ENCODE measurements at regions not wholly inside any gene's neighbourhood (a gene's known extent, or its start where the extent isn't known, plus 50 kb on each side); places are given as distances from the start of the nearest gene placed in this dataset.

DNA sequence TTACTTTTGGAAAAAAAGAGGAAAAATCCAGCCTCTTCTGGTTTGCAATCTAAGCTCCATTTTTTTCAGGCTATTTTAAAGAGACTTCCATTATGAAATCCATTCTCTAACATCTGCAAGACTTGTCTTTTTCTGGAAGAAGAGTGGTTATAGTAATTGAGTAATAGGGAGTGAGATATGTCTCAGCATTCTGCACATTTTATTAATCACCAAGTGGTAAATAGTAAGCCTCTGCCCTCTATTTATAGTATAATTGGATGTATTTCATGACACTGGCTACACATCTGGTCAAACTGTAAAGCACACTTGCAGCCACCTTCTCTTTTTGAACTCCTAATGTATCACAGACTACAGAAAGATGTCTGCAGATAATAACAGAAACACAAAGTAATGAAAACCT, 391.1 kb downstream of the ETS1 start:
- no peak for DNase-seq

DNA sequence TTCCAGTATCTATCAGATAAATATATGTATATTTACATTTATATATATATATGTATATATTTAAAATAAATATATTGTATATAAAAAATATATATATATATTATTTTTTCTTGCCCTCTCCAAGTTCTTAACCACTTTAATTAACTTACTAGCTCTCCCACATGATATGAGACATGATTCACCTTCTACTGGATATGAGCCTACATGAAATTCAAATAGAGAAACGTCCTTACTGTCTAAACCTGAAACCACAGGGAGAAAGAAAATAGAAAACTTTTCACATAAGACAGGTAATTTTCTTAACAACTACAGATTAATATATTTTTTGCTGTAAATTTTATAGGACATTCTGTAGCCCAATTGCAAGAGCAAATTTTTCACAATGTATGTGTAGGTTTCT, 391.6 kb downstream of the ETS1 start:
- no peak for DNase-seq

DNA sequence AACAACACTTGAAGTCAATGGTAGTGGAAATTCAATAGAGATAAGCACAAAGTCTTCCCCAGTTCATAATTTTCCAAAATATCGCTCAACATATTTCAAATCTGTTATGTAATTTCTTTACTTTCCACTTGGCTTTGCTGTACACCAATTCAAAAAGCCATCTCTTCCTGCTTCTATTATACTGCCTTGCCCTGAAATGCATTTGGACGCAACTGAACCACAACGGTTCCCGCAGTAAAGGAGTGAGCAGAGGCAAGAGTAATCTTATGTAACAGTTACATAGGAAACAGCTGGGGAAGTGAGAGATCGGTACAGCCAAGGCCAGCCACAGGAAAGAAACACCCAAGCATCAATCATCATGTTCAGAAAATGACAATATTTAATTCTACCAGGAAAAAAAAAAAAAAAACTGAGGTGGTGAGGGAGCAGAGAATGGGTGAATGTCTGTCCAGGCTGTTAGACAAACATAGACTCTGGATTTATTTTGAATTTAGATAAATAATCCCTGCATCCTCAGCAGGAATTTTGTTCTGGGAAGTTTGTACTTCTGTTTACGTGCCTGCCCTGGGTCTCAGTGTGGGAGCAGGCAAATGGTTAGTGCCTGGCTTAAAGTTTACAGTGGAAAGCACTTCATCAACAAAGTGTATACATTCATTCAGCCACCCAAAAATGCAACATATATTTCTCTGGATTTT, 392.2 kb downstream of the ETS1 start:
- DNase-seq: no peak

DNA sequence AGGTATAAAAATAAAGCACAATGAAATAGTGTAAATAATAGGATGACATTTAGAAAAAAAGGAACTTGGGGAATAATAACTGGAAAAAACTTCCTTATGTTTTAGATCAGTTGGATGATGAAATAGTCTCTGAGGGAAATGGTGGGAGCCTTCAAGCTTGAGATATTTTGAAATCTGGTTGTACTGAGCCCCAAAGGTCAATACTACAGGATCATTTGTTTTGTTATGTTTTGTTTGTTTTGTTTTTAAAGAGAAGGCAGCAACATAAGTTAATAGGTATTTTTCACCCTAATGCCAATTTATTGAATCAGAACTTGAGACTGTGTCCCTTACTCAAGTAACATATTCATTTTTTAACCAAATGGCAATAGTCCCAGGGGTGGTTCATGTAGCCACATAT, 393.1 kb downstream of the ETS1 start:
- DNase-seq: no peak

DNA sequence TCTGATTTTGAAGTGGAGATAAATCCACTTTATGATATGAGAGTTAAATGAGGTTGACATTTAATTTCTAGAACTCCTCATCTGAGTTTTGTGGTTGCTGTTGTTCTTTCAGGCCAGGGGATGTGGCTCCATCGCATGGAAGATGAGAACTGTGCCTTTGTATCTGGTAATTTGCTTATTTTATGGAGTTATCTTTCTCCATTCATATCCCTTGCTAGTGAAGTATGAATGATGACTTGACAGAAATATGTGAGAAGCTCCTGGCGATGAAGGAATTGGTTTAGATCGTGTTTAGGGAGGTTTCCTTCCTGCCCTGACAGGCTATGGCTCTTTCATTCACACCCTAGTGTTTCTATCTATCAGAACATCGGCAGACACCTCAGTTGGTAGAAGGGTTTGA, 393.7 kb downstream of the ETS1 start:
- no peak for DNase-seq

DNA sequence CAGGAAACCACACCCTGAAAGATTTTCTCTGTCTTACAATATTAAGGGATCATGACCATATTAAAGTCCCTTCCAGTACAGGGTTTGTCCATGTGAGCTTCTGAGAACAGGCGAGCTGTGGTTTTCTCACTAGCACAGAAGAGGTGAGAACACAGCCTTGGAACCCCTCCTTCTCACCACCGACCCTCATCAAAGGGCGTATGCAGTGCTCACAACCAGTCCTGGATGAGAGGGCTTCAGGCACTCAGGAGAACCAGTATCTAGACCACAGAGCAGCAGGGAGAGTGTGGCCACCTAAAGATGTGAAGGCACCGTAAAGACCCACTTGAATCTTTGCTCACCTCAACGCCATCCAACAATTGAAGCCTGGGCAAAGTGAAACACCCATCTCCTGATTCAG, 397.0 kb downstream of the ETS1 start:
- DNase-seq: no peak

DNA sequence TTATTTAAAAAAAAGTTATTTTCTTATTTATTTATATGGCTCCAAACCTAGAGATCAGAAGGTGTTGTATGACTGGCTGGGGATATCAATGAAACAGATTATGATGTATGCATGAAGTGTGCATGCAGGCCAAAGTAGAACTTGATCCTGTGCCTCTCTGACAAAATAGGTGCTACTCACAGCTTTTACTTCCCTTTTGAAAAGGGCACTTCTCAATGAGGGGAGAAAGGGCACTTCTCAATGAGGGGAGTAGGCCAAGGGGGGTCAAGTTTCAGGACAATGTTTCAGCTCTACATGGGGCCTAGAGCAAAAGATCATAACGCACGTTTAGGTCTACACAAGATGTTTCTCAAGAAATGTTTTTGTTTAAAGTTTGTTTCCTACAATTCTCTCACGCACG, 397.5 kb downstream of the ETS1 start:
- no peak for DNase-seq

DNA sequence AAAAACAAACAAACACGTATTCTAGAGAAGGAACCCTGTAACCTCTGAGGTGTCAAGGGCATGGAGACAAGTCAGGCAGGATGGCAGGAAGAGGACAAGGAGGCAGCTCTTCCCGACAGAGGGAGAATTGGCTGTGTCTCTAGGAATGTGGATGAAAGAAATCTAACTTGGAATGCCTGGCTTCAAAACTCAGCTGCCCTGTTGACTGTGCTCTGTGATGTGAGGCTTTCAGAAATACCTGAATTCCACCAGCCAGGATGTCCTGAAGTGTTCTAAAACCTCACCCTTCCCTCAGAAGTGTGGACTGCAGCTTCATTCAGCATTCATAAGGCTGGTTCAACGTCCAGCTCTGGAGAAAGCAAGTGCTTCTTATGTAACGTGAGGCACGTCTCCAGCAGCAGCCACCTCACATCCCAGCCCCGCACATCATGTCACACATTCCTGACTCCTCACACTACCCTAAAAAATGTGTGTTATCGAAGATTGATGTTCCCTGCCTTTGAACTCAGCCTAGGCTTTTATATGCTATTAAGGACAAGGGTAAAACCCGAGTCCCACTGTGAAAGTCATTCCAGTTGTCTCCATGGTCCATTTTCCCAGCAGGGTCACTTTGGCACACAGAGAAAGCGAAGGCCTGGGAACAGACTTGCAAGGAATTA, 398.9 kb downstream of the ETS1 start:
- DNase-seq: no peak

DNA sequence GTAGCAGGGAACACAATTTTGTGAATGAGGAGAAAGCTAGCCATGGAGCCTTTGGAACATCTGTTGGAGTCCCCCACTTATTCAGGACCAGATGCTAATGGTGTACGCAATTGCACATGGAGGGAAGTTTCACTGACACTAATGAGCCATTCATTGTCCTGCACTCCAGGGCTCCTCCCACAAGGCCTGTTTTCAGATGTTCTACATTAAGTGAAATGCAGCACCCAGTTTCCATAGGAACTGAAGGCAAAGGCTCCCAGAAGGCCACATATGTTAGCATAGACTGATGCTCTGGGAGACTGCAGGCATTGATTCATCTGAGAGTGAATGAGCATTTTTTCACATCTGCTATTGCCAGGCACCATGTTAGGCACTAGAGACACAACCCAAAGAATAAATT, 399.5 kb downstream of the ETS1 start:
- no peak for DNase-seq

DNA sequence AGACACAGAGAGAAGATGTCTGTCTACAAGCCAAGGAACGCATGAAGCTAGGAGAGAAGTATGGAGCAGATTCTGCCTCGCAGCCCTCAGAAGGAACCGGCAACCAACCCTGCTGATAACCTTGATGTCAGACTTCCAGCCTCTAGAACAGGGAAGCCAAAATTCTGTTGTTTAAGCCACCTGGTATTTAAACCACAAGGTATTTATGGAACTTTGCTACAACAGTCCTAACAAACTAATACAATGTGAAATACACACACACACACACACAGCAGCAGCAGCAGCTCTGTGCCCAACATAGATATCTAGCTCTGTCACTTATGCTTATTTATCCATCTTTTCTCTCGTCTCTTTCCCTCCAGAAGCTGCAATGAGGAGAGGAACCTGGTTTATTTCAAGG, 400.0 kb downstream of the ETS1 start:
- no peak for DNase-seq

DNA sequence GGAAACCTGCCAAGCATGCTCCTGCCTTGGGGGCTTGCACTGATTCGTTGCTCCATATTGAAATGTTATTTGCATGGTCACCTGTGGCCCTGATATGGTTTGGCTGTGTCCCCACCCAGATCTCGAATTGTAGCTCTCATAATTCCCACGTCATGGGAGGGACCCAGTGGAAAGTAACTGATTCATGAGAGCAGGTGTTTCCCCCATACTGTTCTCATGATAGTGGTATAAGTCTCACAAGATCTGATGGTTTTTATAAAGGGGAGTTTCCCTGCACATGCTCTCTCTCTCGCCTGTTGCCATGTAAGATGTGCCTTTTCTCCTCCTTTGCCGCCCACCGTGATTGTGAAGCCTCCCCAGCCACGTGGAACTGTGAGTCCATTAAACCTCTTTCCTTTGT, 402.4 kb downstream of the ETS1 start:
- DNase-seq: no peak

DNA sequence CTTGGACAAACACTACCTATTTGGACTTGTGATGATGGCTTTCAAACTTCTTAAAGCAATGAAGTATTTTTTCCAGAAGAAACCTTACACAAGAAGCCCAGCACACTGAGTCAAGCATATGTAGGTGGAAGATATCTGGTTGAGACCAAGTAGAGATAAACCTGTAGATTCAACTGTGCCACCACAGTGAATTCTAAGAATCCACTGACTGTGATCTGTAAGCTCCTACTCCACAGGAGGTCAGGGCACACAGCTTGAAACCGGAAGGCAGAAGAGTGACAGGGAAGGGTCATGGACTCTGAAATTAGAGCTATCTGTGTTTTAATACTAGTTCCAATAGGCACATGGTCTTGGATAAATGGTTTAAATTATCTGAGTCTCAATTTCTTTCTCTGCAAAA, 404.5 kb downstream of the ETS1 start:
- no peak for DNase-seq

DNA sequence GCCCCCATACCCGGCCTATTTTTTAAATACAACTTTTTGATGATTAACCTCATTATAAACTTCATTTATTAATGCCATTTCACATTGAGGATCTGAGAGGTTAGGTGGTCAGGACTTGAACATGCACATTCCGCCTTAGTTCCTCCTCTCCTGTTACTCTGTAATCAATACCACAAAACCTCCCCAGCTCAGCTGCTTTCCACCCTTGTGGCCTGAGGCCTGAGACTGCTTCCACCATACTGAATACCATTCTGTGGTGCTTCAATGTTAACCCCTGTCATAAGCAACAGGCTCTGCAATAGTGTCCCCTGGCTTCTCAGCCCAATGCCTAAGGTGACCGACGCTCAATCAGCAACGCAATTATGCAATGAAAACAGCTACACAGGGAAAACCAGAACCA, 405.4 kb downstream of the ETS1 start:
- DNase-seq: no peak

DNA sequence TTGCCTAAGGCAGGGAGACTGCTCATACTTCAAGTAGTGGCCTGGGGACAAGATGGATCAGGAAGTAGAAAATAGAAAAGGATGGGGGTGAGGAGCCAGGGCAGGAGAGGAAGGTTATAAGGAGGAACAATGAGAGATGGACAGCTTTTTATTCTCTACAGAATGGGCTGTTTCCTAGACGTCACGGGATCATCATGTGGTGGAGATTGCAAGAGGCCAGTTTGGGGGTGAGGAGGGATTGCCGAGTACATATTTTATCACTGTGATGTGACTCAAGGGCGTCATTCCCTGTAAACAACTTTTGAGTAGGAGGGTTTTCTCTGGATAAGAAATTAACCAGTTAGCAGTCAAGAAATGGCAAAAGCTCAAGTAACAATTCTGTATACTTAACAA, 406.3 kb downstream of the ETS1 start:
- DNase-seq: no peak

DNA sequence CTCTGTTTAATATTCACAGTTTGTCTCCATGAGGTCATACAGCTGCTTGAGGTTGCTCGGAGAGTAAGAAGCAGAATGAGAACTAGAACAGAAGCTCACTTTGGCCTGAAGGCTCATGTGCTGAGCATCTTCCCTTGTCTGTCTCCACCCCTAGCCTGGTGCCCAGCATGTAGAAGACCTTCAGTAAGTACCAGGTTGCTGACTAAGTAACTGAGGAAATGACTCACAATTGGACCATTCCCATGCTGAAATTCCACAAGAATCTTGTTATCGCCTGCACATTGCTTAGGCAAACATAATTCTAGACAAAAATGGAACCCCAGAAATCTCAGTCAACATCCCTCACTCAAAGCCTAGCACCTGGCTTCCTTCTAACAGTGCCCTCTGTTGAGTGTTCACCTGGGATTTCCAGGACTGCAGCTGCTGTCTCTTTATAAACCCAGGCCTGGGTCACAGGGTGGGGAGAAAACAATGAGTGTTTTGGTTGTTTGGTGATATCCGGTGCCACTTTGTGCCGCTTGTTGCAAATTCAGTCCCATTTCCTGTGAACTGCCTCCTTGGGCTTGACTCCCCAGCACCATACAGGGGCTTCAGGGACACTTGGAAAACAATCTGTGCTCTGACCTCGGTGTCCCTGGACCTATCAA, 406.8 kb downstream of the ETS1 start:
- DNase-seq: no peak

DNA sequence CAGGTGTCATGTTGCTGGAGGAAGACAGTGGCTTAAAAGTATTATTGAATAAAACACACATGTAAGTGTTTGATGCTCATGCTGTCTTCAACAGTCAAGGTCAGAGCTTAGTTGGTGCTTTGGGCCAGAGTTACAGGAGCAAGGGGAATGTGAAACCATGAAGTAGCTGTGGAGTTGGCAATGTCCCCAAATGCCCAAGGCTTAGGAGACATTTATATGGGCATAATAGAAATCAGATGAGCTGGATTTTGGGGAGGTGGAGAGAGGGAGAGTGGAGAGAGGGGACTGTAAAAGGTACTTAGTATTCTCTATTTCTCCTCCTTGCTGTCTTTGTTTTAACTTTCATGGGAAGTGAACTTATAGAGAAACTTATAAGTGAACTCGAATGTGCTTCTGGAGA, 407.8 kb downstream of the ETS1 start:
- no peak for DNase-seq

DNA sequence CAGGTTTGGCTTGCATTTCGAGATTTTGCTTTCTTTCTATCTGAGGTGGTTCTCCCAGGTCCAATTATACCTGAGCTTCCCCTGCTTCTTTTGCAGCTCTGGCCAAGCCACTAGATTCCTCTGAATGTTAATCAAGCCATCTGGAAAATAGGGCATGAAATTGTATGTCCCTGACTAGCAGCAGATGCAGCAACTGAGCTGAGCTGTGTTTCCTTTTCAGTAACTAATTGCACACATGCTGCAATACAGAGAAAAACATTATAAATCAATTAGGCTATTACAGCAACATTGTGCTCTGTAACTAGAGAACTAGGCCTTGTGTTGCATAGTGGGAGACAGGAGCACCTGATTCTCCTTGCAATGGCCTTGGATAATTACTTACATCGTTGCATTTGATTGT, 408.3 kb downstream of the ETS1 start:
- DNase-seq: no peak

DNA sequence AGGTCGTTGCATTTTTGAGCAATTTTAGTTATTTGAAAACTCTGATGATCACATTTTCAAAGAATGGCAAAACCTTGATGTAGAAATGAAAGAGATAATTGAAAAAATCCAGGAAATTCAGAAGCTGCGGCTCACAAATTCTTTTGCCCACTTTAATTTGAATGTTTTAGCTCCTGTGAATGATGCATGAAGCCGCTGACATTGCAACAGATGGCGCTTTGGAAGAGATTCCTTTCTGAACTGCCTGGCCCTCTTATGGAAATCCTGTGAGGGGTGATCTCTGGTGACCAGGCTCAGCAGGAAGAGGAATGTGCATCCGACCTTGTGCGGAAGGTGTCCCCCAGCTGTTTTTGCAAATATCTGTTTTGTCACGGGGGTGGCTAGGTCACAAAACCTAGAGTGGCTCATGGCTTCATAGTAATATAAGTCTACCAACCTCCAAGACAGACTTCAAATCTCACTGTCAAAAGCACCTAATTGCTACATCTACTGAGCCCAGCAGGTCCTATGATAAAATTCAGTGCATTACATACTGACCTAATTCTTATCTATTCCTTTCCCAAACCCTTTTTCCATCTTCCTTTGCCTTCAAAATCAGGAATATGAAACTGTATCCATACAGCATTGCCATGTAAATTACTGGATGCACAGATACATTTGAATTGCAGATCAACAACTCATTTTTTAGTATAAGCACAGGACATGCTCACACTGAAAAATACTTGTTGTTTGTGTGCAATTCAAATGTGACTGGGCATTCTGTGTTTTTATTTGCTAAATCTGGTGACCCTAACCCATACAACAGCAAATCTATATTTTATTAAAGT, 412.7 kb downstream of the ETS1 start:
- no peak for DNase-seq

DNA sequence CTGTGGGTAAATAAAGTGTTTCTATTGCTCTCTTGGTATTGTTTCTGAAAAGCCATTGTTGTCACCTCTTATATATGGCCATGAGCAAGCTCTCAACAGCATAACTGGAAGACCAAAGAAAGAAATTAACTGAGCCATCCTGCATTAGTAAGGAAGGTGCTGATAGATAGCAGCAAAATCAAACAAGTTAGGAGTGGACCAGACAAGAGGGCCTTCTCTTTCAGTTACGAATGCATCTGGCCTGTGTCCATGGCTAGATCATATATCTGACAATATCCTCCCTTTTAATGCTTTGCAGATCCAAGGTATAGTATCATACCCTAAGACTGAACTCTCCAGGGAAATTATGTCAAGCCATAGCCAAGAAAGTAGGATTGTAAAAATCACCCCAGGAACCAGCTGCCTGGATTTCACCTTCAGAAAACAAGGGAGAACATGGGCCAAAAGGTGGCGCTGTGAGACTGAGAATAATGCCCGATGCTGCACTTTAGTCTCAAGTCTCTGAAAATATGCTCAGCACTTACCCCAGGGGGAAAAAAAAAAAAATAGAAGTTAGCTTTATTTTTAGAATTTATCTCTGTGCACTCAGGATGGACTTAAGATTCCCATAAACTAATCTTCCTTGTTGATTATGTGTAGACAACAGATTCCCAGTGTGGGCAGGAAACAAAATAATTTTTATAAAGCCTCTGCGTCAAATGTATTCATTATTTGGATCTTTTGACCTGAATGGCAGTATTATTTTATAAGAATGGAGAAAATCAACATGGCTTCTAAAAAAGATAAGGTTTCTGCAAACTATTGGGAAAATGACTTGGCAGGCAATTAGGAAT, 415.1 kb downstream of the ETS1 start:
- DNase-seq: peak in 49 of 56 donors; percentile 1 to 89 (median 36)

DNA sequence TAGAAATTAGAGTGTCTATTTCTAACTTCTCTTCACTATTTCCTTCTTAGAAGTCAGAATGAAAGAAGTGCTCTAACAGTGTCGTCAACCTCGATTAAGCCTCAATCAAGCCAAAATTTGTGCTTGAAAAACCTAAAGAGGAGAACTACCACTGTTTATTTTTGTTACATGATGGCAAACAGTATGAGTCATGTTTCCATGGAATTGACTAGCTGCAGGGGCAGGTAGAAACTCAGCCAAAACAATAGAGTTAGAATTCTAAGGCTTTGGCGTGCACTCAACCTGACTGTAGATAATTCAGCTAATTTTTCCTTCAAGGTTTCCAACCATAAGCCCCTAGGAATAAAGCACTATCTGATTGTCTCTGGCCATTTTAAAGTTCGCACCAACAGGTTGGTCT, 415.9 kb downstream of the ETS1 start:
- no peak for DNase-seq

DNA sequence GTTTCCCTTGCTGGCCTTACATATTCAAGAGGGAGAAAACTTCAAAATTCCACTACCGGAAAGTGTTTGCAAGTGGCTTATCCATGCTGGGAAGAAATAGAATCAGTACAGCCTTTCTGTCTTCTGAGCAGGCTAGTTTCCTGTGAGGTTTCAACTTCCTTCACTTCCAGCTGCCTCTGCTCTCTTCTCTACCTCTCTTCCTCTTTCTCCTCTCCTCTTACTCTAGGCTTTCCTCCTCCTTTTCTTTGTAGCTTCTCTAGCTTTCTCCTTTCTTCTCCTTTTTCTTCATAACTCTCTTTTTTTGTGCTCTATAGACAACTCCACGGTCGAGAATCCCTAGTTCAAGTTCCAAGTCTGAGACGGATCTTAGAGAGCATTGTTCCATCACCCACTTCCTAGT, 421.8 kb downstream of the ETS1 start:
- no peak for DNase-seq

Data from nucleus accumbens (tissue), 56 donors.